ENCODE measurements at regions not wholly inside any gene's neighbourhood (a gene's known extent, or its start where the extent isn't known, plus 50 kb on each side); places are given as distances from the start of the nearest gene placed in this dataset.

DNA sequence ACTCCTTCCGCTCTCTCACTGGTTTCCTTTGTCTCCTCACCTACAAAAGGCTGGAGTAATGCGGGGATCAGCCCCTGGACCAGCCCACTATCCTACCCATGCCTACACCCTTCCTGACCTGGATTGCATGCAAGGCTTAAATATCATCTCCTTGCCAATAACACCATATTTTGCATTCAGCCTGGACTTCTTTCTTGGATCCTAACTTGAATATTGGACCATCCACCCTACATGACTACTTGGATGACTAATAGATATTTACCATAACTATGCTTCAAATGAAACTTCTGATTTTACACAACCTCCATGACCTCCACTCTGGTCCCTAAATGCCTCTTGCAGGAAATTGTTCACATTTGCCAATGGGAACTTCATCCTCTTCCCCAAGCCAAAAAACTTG, 188.3 kb upstream of the AKR1E2 start:
- peaks cover 0 to 28% (median 15%) of the 10 kb centered on the region in 9 donors for H3K4me1 ChIP-seq
- TF ChIP-seq, protein P1, sequence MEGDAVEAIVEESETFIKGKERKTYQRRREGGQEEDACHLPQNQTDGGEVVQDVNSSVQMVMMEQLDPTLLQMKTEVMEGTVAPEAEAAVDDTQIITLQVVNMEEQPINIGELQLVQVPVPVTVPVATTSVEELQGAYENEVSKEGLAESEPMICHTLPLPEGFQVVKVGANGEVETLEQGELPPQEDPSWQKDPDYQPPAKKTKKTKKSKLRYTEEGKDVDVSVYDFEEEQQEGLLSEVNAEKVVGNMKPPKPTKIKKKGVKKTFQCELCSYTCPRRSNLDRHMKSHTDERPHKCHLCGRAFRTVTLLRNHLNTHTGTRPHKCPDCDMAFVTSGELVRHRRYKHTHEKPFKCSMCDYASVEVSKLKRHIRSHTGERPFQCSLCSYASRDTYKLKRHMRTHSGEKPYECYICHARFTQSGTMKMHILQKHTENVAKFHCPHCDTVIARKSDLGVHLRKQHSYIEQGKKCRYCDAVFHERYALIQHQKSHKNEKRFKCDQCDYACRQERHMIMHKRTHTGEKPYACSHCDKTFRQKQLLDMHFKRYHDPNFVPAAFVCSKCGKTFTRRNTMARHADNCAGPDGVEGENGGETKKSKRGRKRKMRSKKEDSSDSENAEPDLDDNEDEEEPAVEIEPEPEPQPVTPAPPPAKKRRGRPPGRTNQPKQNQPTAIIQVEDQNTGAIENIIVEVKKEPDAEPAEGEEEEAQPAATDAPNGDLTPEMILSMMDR (IDR thresholded peaks at IDR 0.05) = no peak
- H3K27ac ChIP-seq = peak overlapping the region in 1 of 10 donors; percentile 22
- WGBS, 2 donors = 96 to 100% methylated on average over 2 of the region's 2 CpGs
- H3K36me3 ChIP-seq = no peaks in the 10 kb centered on the region
- no peaks in the 10 kb centered on the region for H3K27me3 ChIP-seq
- H3K4me3 ChIP-seq = no peak overlapping the region
- no peaks in the 10 kb centered on the region for H3K9me3 ChIP-seq
- no peak for ATAC-seq
- DNase-seq = no peak
- intact Hi-C loops (cut with DNase I) = loop anchor here in 2 of 10 donors (1.0 to 5.0 kb wide), 2 partner anchors 25 to 120 kb away; no protein-coding TSS in a partner anchor

DNA sequence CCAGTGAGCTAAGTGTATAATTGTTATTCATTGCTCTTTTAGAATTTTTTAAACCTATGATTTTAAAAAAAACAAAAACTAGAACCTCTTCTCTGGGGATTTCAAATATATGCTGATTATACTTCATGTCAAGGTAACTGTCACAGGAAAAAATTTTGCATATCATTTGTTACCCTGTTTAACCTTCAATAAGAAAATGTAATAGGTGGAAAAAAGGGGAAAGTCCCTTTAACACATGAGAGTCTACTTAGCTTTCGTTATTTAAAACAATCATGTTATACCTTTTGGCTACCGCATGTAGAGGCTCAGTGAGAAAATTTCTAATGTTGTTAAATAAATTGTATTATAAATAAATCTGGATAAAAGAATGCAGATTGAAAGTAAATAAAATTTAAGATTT, 190.1 kb upstream of the AKR1E2 start:
- no peak for ATAC-seq

DNA sequence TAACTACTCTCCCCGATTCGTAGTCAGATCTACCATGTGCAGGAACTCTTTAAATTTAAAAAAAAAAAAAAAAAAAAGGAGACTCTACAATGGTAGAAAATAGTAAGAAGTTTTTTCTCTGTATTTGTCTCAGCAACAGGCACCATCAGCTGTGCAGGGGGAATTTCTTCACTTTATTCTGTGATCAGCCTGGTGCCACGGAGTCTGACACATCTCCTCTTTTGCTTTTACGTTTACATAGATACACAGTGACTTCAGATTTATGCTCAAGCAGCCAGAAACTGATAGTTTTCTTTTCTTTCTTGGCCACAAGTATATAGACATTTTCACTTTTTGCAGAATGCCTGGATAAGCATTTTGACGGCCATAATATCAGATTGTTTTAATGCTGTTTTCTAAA, 190.6 kb upstream of the AKR1E2 start:
- H3K27ac ChIP-seq = no peak overlapping the region
- TF ChIP-seq, protein P1 (IDR thresholded peaks at IDR 0.05) = no peak
- intact Hi-C loops (cut with DNase I) = loop anchor here in 1 of 10 donors (5.0 kb wide), 1 partner anchor 118 kb away; no protein-coding TSS in a partner anchor
- peaks cover 0 to 22% (median 14%) of the 10 kb centered on the region in 9 donors for H3K4me1 ChIP-seq
- no peak for DNase-seq
- no peaks in the 10 kb centered on the region for H3K9me3 ChIP-seq
- H3K4me3 ChIP-seq = no peak overlapping the region
- 80 to 86% methylated on average over 5 of the region's 5 CpGs for WGBS, 2 donors
- ATAC-seq = no peak
- no peaks in the 10 kb centered on the region for H3K27me3 ChIP-seq
- no peaks in the 10 kb centered on the region for H3K36me3 ChIP-seq

More for the DNA sequence above, 190.1 kb upstream of the AKR1E2 start:
- H3K27me3 ChIP-seq = no peaks in the 10 kb centered on the region
- no peaks in the 10 kb centered on the region for H3K9me3 ChIP-seq
- peaks cover 0 to 26% (median 15%) of the 10 kb centered on the region in 9 donors for H3K4me1 ChIP-seq
- TF ChIP-seq, protein P1 (IDR thresholded peaks at IDR 0.05) = no peak
- no peak overlapping the region for H3K27ac ChIP-seq
- DNase-seq = no peak
- WGBS, 2 donors = 82 to 88% methylated on average over 2 of the region's 2 CpGs
- intact Hi-C loops (cut with DNase I) = loop anchor here in 1 of 10 donors (5.0 kb wide), 1 partner anchor 119 kb away; no protein-coding TSS in a partner anchor
- no peaks in the 10 kb centered on the region for H3K36me3 ChIP-seq
- no peak overlapping the region for H3K4me3 ChIP-seq

DNA sequence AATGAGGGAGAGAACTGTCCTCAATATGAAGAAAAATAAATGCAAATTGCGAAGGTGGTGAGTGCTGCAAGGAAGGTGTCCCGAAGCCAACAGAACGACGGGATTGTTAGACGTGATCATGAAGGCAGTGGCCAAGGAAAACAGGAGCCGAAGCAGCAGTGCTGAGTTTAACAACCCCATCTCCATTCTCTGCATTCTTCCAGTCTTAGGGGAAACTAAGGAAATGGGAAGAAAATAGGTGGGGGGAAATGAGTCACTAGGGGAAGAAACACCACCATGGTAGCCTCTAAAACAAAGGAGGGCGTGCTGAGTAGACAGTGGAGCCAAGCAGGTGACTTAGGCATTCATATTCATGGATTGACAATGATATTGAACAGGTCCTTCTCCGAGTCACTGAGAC, 192.2 kb upstream of the AKR1E2 start:
- DNase-seq = no peak
- no peaks in the 10 kb centered on the region for H3K9me3 ChIP-seq
- no peaks in the 10 kb centered on the region for H3K36me3 ChIP-seq
- no peak overlapping the region for H3K4me3 ChIP-seq
- intact Hi-C loops (cut with DNase I) = no loop called here
- no peak for ATAC-seq
- TF ChIP-seq, protein P1 (IDR thresholded peaks at IDR 0.05) = no peak
- 77 to 87% methylated on average over 8 of the region's 8 CpGs for WGBS, 2 donors
- peaks cover 0 to 11% (median 0%) of the 10 kb centered on the region in 9 donors for H3K4me1 ChIP-seq
- no peaks in the 10 kb centered on the region for H3K27me3 ChIP-seq
- H3K27ac ChIP-seq = no peak overlapping the region
